Dermis microvascular lymphatic vessel endothelial cell (primary cell): ENCODE measurements at regions not wholly inside any gene's neighbourhood (a gene's known extent, or its start where the extent isn't known, plus 50 kb on each side); places are given as distances from the start of the nearest gene placed in this dataset.
"Not testable (repeated sequence)": the region's sequence is repeated elsewhere in the genome, so short reads cannot be mapped to it uniquely, and the experiment has no call there.

Experiments
- DNase-seq, 2 donors: peaks; one replicate each; pipeline versions ENCODE4 v3.0.0 to v3.0.0-alpha.2; 2010; ENCODE audit warnings: low read depth in 2 of 2

GRCh38 chr4:104549736-104550135 lies 55.0 kb upstream of the CXXC4 start:
- DNase-seq: no peak

- no peak for DNase-seq
These were observed 64.8 kb upstream of the CXXC4 start for GRCh38 chr4:104559502-104559901.

DNA sequence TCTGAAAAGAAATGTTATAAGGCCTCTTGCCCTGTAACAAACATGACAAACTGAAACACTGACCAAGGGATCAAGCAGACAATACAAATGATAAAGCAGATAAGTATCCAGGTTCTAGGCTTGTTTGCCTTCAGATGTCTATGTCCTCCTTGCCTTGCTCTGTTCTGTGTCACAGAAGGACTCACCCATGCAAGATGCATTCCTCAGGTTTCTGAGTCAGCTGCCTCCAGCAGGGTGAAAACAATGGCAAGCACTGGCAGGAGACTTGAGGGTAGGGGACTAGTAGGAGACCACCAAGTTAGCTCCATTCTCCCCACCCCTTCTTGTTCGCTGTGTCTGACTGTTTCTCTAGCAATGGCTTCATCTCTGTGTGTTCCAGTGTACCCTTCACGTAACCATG lies 76.6 kb upstream of the CXXC4 start:
- no peak for DNase-seq

- no peak for DNase-seq
These were observed 79.7 kb upstream of the CXXC4 start for GRCh38 chr4:104574371-104574770.

- no peak for DNase-seq
These were observed 80.6 kb upstream of the CXXC4 start for GRCh38 chr4:104575278-104575677.

DNA sequence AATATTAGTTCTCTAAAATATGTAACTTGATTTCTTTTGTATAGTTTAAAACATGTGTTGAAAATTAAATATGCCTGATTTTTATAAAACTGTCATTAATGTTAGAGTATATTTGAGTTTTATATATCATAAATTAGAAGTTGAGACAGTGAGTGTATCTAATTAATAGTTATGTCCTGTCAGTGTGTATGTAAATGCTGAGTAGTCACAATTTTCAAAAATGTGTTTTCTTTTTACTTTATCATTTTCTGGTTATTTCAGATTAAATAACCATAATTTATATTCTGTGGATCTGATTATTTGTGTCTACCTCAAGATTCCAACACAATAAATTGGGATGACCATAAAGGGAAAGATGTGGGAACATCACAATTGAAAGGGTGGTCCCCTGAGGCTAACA lies 82.7 kb upstream of the CXXC4 start:
- DNase-seq: no peak

DNA sequence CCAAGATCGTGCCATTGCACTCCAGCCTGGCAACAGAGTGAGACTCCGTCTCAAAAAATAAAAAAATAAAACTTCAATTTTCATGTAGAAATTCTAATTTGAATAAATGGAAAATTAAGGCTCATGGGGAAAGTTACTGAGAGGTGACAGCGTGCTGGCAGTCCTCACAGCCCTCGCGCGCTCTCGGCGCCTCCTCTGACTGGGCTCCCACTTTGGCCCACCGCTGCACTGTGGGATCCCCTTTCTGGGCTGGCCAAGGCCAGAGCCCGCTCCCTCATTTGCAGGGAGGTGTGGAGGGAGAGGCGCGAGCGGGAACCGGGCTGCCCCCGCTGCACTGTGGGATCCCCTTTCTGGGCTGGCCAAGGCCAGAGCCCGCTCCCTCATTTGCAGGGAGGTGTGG lies 86.8 kb upstream of the CXXC4 start:
- DNase-seq: not testable (repeated sequence)

- not testable (repeated sequence) for DNase-seq
These were observed 87.4 kb upstream of the CXXC4 start for GRCh38 chr4:104582056-104582455.

- DNase-seq: no peak
These were observed 94.7 kb upstream of the CXXC4 start for GRCh38 chr4:104589264-104589868.

- no peak for DNase-seq
These were observed 96.8 kb upstream of the CXXC4 start for GRCh38 chr4:104591510-104591911.

DNA sequence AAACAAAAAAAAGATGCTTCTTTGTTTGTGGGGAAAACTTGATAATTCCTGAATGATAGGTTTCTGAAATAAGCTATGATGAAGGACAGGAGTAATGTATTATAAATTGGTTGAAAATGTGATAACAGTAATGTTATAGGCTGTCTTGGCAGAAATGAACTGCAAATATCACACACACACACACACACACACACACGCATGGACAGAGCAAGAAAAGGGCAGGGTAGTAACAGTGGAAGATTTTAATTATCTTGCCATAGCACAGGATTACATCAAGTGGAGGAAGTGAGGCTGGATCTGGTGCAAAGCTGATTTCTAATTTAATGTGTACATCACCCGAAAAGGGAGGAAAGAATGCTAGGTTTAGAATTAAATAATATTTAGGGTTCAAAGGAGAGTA lies 97.5 kb upstream of the CXXC4 start:
- no peak for DNase-seq

- no peak for DNase-seq
These were observed 98.3 kb upstream of the CXXC4 start for GRCh38 chr4:104593019-104593418.

DNA sequence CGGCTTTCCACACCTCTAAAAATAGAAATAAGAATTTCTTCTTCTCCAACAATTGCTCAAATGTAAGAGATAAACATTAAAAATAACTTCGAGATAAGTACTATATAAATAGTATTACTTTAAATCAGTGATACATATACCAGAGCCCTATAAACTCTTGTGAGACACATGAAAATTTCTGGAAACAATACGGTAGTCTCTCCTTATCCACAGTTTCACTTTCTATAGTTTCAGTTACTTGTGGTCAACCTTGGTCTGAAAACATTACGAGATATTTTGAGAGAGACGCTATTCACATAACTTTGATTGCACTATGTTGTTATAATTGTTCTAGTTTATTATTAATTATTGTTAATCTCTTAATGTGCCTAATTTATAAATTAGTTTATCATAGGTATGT lies 101.5 kb upstream of the CXXC4 start:
- no peak for DNase-seq

DNA sequence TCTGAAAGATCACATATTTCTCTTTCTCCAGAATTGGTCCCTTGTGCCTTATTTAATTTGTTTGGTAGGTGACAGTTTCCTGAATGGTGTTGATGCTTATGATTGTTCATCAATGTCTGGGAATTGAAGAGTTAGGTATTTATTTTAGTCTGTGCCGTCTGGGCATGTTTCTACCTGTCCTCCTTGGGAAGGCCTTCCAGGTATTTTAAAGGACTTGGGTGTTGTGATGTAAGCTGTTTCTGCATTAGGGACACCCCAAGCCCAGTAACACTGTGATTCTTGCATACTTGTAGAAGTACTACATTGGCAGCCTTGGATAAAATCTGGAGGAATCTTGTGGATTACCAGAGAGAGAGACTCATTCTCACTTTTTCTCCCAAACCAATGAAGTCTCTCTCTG lies 120.8 kb upstream of the CXXC4 start:
- DNase-seq: no peak

GRCh38 chr4:104615926-104616325 lies 121.2 kb upstream of the CXXC4 start:
- DNase-seq: no peak

DNA sequence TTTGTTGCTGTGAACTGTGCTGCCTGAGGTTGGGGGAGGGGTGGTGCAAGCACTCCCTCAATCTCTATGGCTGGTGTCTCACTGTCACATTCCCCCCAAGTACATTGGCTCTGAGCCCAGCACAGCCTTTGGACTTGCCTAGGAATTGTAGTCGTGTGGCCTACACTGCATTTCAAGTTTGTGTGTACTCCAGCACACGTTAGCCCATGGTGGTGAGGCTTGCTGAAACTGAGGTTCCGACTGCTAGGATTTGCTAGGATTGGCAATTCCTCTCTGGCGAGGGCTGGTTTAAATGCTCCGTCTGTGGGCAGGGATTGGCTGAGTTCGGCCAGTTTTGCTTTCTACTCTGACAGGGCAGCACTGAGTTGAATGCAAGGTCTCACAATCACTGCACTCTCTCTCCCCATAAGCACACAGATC lies 121.7 kb upstream of the CXXC4 start:
- no peak for DNase-seq

GRCh38 chr4:104625706-104626105 lies 131.0 kb upstream of the CXXC4 start:
- no peak for DNase-seq

GRCh38 chr4:104629601-104630000 lies 134.9 kb upstream of the CXXC4 start:
- DNase-seq: no peak

DNA sequence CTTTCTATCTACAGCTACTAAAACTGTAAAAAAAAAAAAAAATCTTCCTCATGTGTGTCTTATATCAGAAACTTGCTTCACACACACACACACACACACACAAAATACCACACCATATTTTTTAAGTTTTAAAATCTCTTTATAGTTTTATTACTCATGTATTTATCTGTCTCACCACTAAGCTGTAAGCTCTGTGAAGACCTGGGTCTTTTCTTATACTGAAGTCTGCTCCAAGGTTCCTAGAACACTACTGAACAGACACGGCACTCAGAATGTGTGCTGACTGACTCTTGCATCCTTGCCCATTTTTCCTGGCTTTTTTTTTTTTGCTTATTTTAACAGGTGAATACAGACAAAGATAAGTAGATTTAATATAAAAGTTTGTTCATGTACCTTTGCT lies 135.6 kb upstream of the CXXC4 start:
- DNase-seq: no peak

DNA sequence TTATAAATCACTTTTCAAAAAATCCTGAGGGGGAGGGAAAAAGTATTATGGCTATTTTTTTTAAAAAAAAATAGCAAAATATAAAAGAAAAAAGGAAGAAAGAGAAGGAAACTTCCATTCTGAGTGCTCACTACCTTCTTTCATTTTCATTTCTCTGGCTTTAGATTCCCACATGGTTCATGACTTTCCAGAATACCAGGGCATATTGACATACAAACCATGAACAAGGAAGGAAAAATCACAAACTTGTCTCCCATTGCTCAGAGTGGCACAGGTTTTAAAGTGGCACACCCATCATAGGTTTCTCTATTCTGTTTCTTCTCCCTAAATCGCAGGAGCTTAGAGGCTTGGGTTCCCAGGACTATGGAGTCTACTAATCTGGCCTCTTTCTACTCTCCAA lies 136.3 kb upstream of the CXXC4 start:
- no peak for DNase-seq

DNA sequence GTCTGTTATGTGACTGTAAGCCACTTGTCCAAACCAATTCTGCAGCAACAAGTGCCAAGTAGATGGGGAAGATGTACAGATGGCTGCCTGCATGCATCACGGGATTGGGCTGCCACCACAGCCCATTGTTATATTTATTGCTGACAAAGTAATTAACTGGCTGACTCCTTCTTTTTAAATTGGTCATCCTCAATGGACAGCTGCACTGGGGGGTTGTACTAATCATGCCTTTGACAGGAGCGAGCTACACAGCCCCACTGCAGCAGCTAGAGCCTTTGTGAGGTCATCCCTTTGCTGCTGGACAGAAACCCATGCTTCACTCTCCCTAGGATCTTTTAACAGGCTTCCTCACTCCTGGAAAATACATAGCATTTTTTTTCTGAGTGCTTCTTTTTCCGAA lies 146.7 kb upstream of the CXXC4 start:
- DNase-seq: no peak

- no peak for DNase-seq
These were observed 147.8 kb upstream of the CXXC4 start for GRCh38 chr4:104642521-104642920.

DNA sequence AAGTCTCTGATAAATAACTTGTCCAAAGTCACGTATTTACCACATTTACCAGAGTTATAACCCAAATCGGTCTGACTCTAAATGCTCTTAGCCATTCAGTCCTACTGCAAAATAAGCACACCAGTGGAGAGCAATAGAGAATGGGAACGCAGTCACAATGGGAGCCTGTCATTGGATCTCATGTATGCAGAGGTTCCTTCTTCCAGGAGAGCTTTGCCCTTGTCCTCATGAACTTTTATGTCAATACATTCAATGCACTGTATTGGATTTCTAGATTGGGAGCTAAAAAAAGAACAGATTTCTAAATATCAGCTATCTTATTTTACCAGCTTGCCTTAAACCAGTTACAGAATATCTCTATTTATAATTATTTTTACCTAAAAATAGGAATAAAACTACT lies 149.1 kb upstream of the CXXC4 start:
- no peak for DNase-seq

DNA sequence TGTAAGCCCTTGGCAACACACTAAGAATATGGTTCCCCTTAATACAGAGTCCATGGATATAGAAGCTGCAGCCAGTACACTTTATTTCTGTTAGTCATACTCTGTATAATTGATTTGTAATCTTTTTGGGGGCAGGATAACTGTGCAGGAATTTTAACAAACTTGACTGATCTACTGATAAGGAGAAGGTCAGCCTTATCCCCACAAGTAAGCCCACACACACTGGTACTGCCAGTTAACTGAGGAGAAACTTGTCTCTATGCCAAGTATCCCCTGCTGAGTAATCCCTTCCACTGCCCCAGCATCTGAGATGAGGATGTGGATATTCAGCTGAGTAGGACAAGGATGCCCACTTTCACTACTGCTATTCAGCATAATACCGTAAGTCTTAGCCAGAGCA lies 154.9 kb upstream of the CXXC4 start:
- DNase-seq: no peak
